ENCODE measurements at regions not wholly inside any gene's neighbourhood (a gene's known extent, or its start where the extent isn't known, plus 50 kb on each side); places are given as distances from the start of the nearest gene placed in this dataset.

DNA sequence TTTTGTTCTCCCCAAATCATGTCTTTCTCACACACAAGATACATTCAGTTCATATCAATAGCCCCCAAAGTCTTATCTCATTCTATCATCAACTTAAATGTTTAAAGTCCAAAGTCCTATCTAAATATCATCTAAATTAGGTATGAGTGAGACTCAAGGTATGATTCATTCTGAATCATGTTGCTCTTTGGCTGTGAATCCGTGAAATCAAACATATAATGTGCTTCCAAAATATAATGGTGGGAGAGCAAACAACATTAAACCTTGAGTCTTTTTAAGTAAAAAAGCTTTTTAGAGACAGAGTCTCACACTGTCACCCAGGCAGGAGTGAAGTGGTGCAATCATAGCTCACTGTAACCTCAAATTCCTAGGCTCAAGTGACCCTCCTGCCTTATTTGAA, 139.1 kb downstream of the SAMMSON start:
- TF ChIP-seq, protein P1, sequence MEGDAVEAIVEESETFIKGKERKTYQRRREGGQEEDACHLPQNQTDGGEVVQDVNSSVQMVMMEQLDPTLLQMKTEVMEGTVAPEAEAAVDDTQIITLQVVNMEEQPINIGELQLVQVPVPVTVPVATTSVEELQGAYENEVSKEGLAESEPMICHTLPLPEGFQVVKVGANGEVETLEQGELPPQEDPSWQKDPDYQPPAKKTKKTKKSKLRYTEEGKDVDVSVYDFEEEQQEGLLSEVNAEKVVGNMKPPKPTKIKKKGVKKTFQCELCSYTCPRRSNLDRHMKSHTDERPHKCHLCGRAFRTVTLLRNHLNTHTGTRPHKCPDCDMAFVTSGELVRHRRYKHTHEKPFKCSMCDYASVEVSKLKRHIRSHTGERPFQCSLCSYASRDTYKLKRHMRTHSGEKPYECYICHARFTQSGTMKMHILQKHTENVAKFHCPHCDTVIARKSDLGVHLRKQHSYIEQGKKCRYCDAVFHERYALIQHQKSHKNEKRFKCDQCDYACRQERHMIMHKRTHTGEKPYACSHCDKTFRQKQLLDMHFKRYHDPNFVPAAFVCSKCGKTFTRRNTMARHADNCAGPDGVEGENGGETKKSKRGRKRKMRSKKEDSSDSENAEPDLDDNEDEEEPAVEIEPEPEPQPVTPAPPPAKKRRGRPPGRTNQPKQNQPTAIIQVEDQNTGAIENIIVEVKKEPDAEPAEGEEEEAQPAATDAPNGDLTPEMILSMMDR (IDR thresholded peaks at IDR 0.05), result no peak
- TF ChIP-seq, protein P2, sequence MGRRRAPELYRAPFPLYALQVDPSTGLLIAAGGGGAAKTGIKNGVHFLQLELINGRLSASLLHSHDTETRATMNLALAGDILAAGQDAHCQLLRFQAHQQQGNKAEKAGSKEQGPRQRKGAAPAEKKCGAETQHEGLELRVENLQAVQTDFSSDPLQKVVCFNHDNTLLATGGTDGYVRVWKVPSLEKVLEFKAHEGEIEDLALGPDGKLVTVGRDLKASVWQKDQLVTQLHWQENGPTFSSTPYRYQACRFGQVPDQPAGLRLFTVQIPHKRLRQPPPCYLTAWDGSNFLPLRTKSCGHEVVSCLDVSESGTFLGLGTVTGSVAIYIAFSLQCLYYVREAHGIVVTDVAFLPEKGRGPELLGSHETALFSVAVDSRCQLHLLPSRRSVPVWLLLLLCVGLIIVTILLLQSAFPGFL (CRISPR knock-in tag; IDR thresholded peaks at IDR 0.05; ENCODE audit: borderline replicate concordance), result no peak
- TF ChIP-seq, protein P3, sequence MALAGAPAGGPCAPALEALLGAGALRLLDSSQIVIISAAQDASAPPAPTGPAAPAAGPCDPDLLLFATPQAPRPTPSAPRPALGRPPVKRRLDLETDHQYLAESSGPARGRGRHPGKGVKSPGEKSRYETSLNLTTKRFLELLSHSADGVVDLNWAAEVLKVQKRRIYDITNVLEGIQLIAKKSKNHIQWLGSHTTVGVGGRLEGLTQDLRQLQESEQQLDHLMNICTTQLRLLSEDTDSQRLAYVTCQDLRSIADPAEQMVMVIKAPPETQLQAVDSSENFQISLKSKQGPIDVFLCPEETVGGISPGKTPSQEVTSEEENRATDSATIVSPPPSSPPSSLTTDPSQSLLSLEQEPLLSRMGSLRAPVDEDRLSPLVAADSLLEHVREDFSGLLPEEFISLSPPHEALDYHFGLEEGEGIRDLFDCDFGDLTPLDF (CRISPR knock-in tag; IDR thresholded peaks at IDR 0.05), result no peak
- TF ChIP-seq RORB (CRISPR knock-in tag; IDR thresholded peaks at IDR 0.05), result no peak
- TF ChIP-seq, protein P4, sequence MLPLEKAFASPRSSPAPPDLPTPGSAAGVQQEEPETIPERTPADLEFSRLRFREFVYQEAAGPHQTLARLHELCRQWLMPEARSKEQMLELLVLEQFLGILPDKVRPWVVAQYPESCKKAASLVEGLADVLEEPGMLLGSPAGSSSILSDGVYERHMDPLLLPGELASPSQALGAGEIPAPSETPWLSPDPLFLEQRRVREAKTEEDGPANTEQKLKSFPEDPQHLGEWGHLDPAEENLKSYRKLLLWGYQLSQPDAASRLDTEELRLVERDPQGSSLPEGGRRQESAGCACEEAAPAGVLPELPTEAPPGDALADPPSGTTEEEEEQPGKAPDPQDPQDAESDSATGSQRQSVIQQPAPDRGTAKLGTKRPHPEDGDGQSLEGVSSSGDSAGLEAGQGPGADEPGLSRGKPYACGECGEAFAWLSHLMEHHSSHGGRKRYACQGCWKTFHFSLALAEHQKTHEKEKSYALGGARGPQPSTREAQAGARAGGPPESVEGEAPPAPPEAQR (CRISPR knock-in tag; IDR thresholded peaks at IDR 0.05), result no peak
- TF ChIP-seq CREB1 (CRISPR knock-in tag; IDR thresholded peaks at IDR 0.05), result no peak
- TF ChIP-seq, protein P5, sequence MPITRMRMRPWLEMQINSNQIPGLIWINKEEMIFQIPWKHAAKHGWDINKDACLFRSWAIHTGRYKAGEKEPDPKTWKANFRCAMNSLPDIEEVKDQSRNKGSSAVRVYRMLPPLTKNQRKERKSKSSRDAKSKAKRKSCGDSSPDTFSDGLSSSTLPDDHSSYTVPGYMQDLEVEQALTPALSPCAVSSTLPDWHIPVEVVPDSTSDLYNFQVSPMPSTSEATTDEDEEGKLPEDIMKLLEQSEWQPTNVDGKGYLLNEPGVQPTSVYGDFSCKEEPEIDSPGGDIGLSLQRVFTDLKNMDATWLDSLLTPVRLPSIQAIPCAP (CRISPR knock-in tag; IDR thresholded peaks at IDR 0.05), result no peak
- no peak for TF ChIP-seq TEAD4 (CRISPR knock-in tag; IDR thresholded peaks at IDR 0.05)
- no peak for TF ChIP-seq FOXJ3 (CRISPR knock-in tag; IDR thresholded peaks at IDR 0.05; ENCODE audit: borderline replicate concordance)
- TF ChIP-seq ZNF263 (CRISPR knock-in tag; IDR thresholded peaks at IDR 0.05; ENCODE audit: low read depth), result no peak

All from WTC11 (cell line).